HepG2 (cell line): ENCODE measurements at regions not wholly inside any gene's neighbourhood (a gene's known extent, or its start where the extent isn't known, plus 50 kb on each side); places are given as distances from the start of the nearest gene placed in this dataset.

Experiments used
- BCL3 ChIP-seq: sonication (generic); formaldehyde crosslinking; IDR thresholded peaks from 2 replicates; pipeline ENCODE4 v1.5.1; 2020; ENCODE audit warnings: mild to moderate bottlenecking, missing genetic modification reagents, moderate library complexity
- DPF2 ChIP-seq: sonication (generic); formaldehyde crosslinking; IDR thresholded peaks from 2 replicates; pipeline ENCODE4 v1.4.0; 2020; ENCODE audit warnings: mild to moderate bottlenecking, low read depth, missing genetic modification reagents, borderline replicate concordance
- GATAD1 ChIP-seq: IDR thresholded peaks from 2 replicates; pipeline ENCODE4 v1.6.1; 2016; ENCODE audit warnings: missing genetic modification reagents, missing compliant biosample characterization
- HES4 ChIP-seq: sonication (generic); formaldehyde crosslinking; IDR thresholded peaks from 2 replicates; pipeline ENCODE4 v1.9.0; 2021; ENCODE audit warnings: mild to moderate bottlenecking, missing genetic modification reagents, borderline replicate concordance
- MTF2 ChIP-seq: sonication (generic); formaldehyde crosslinking; IDR thresholded peaks from 2 replicates; pipeline ENCODE4 v1.5.0; 2020; ENCODE audit warnings: missing genetic modification reagents, borderline replicate concordance
- NRL ChIP-seq: sonication (generic); formaldehyde crosslinking; IDR thresholded peaks from 2 replicates; pipeline ENCODE4 v1.5.0; 2020; ENCODE audit warnings: missing genetic modification reagents, mild to moderate bottlenecking, moderate library complexity, borderline replicate concordance
- PAWR ChIP-seq: sonication (generic); formaldehyde crosslinking; IDR thresholded peaks from 2 replicates; pipeline ENCODE4 v1.4.0; 2020; ENCODE audit warnings: missing genetic modification reagents, mild to moderate bottlenecking, borderline replicate concordance
- PPARG ChIP-seq: conservative IDR thresholded peaks from 2 replicates; pipeline ENCODE4 v1.6.1; 2016; ENCODE audit warnings: missing biosample characterization, missing genetic modification reagents
- STAG1 ChIP-seq: sonication (generic); formaldehyde crosslinking; IDR thresholded peaks from 2 replicates; pipeline ENCODE4 v1.4.0; 2020; ENCODE audit warnings: missing genetic modification reagents
- TGIF2 ChIP-seq: IDR thresholded peaks from 2 replicates; pipeline ENCODE4 v1.6.1; 2016; ENCODE audit warnings: control low read depth, missing compliant biosample characterization
- XRCC5 ChIP-seq: fragments of 200-400 bp; formaldehyde crosslinking; optimal IDR thresholded peaks from 2 replicates; pipeline ENCODE3; 2017; ENCODE audit warnings: mild to moderate bottlenecking, low read length
- ZBTB33 ChIP-seq: sonication (generic); formaldehyde crosslinking; IDR thresholded peaks from 2 replicates; pipeline ENCODE4 v1.4.0; 2020; ENCODE audit warnings: missing genetic modification reagents
- ZBTB42 ChIP-seq: sonication (generic); formaldehyde crosslinking; IDR thresholded peaks from 2 replicates; pipeline ENCODE4 v1.5.0; 2020; ENCODE audit warnings: mild to moderate bottlenecking, missing genetic modification reagents
- ZNF768 ChIP-seq: sonication (generic); formaldehyde crosslinking; IDR thresholded peaks from 2 replicates; pipeline ENCODE4 v1.4.0; 2020; ENCODE audit warnings: missing genetic modification reagents
- ZSCAN9 ChIP-seq: IDR thresholded peaks from 2 replicates; pipeline ENCODE4 v1.6.1; 2016; ENCODE audit warnings: borderline replicate concordance
- TF ChIP-seq, protein P1 (sequence below), 2 experiments: sonication (generic) in 1 of 2; formaldehyde crosslinking in 1 of 2; IDR thresholded peaks; 2 replicates each; pipeline versions ENCODE4 v1.6.1 to v1.9.0; 2014 to 2022; ENCODE audit warnings: antibody characterized with exemption in 1 of 2, borderline replicate concordance in 1 of 2, inconsistent platforms in 1 of 2, low read depth in 1 of 2, missing genetic modification reagents in 1 of 2

DNA sequence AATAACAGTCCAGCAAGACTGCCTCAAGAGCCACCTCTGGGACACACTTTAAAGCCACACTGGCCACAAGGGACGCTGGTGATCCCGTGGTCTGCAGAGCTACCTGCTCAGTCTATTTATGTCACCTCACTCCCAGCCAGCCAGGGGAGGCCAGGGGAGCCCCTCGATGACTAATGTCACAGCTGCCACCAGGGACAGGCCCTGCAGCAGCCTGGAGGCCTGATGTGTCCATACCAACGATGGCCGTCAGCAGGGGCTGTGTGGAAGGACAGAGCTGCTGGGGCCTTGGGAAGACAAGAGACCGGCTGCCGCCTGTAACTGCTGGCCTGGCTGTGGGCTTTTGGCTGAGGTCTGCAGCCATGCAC, 71.0 kb downstream of the SIK1 start (continued):
- TF ChIP-seq, protein P1, sequence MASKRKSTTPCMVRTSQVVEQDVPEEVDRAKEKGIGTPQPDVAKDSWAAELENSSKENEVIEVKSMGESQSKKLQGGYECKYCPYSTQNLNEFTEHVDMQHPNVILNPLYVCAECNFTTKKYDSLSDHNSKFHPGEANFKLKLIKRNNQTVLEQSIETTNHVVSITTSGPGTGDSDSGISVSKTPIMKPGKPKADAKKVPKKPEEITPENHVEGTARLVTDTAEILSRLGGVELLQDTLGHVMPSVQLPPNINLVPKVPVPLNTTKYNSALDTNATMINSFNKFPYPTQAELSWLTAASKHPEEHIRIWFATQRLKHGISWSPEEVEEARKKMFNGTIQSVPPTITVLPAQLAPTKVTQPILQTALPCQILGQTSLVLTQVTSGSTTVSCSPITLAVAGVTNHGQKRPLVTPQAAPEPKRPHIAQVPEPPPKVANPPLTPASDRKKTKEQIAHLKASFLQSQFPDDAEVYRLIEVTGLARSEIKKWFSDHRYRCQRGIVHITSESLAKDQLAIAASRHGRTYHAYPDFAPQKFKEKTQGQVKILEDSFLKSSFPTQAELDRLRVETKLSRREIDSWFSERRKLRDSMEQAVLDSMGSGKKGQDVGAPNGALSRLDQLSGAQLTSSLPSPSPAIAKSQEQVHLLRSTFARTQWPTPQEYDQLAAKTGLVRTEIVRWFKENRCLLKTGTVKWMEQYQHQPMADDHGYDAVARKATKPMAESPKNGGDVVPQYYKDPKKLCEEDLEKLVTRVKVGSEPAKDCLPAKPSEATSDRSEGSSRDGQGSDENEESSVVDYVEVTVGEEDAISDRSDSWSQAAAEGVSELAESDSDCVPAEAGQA (IDR thresholded peaks at IDR 0.05; ENCODE audit: low read depth): no peak
- TF ChIP-seq, protein P1 (CRISPR knock-in tag; IDR thresholded peaks at IDR 0.05; ENCODE audit: borderline replicate concordance): no peak
- no peak for TF ChIP-seq DPF2 (CRISPR knock-in tag)
- peak; percentile 56; the same call in 1 of the 2 replicates for TF ChIP-seq HES4 (CRISPR knock-in tag)
- TF ChIP-seq BCL3 (CRISPR knock-in tag): no peak
- no peak for TF ChIP-seq ZSCAN9 (CRISPR knock-in tag)
- no peak for TF ChIP-seq GATAD1 (CRISPR knock-in tag)
- peak; percentile 78 for TF ChIP-seq XRCC5
- TF ChIP-seq NRL (CRISPR knock-in tag): no peak
- no peak for TF ChIP-seq PAWR (CRISPR knock-in tag)
- no peak for TF ChIP-seq ZNF768
- no peak for TF ChIP-seq ZBTB42 (CRISPR knock-in tag)
- no peak for TF ChIP-seq PPARG (CRISPR knock-in tag)
- no peak for TF ChIP-seq MTF2 (CRISPR knock-in tag)
- peak; percentile 57; the same call in 1 of the 2 replicates for TF ChIP-seq TGIF2 (CRISPR knock-in tag)
- peak; percentile 78 for TF ChIP-seq STAG1 (CRISPR knock-in tag)
- no peak for TF ChIP-seq ZBTB33 (CRISPR knock-in tag)
